GM23338 (cell line): ENCODE measurements at regions not wholly inside any gene's neighbourhood (a gene's known extent, or its start where the extent isn't known, plus 50 kb on each side); places are given as distances from the start of the nearest gene placed in this dataset.

Experiments used
- ATAC-seq: fragments of 200-7000 bp; cut with Tn5 transposase; 3 replicates; pipeline ENCODE4 v1.9.1; 2020
- DNase-seq: peaks from one replicate; pipeline ENCODE4 v3.0.0-alpha.2; 2015; ENCODE audit warnings: low spot score
- H2AFZ ChIP-seq: fragments of 200-600 bp; sonication (generic); 2 replicates; pipeline ENCODE4 v1.8.0; 2016; ENCODE audit warnings: antibody characterized with exemption, mild to moderate bottlenecking, moderate library complexity
- H3F3A ChIP-seq: fragments of 200-600 bp; sonication (generic); replicated peaks from 2 replicates; pipeline ENCODE4 v1.8.0; 2017; ENCODE audit warnings: antibody characterized with exemption, mixed run types, low read depth
- H3K27ac ChIP-seq: fragments of 200-600 bp; sonication (generic); 2 replicates; pipeline ENCODE4 v1.6.1; 2016; ENCODE audit warnings: low read depth
- H3K27me3 ChIP-seq: fragments of 200-600 bp; sonication (generic); 2 replicates; pipeline ENCODE4 v1.8.0; 2016; ENCODE audit warnings: mild to moderate bottlenecking, mixed run types, moderate library complexity; ENCODE audit not compliant: insufficient read depth
- H3K36me3 ChIP-seq: fragments of 200-600 bp; sonication (generic); 2 replicates; pipeline ENCODE4 v1.8.0; 2016; ENCODE audit warnings: mild to moderate bottlenecking; ENCODE audit not compliant: insufficient read depth
- H3K4me1 ChIP-seq: fragments of 200-600 bp; sonication (generic); 2 replicates; pipeline ENCODE4 v1.8.0; 2016; ENCODE audit warnings: mild to moderate bottlenecking, moderate library complexity; ENCODE audit not compliant: insufficient read depth
- H3K4me2 ChIP-seq: fragments of 200-600 bp; sonication (generic); 2 replicates; pipeline ENCODE4 v1.7.1; 2017; ENCODE audit warnings: mixed run types
- H3K4me3 ChIP-seq: fragments of 200-600 bp; sonication (generic); 2 replicates; pipeline ENCODE4 v1.6.1; 2016; ENCODE audit warnings: mixed run types
- H3K79me2 ChIP-seq: fragments of 200-600 bp; sonication (generic); replicated peaks from 2 replicates; pipeline ENCODE4 v1.8.0; 2017; ENCODE audit warnings: mild to moderate bottlenecking; ENCODE audit not compliant: insufficient read depth
- H3K9me2 ChIP-seq: fragments of 200-600 bp; sonication (generic); 2 replicates; pipeline ENCODE4 v1.8.0; 2017; ENCODE audit not compliant: insufficient read depth
- H4K20me1 ChIP-seq: fragments of 200-600 bp; sonication (generic); replicated peaks from 2 replicates; pipeline ENCODE4 v1.8.0; 2017; ENCODE audit warnings: mild to moderate bottlenecking; ENCODE audit not compliant: insufficient read depth
- H3K27ac Mint-ChIP-seq: 2 replicates; pipeline ENCODE4 v1.8.0; 2020; ENCODE audit warnings: inconsistent platforms, mild to moderate bottlenecking, moderate library complexity, mixed read lengths
- H3K27me3 Mint-ChIP-seq: 3 replicates; pipeline ENCODE4 v1.8.0; 2022; ENCODE audit warnings: low read depth, mild to moderate bottlenecking, moderate library complexity, mixed read lengths, inconsistent platforms; ENCODE audit not compliant: insufficient read depth, poor library complexity
- H3K36me3 Mint-ChIP-seq: 3 replicates; pipeline ENCODE4 v1.8.0; 2021; ENCODE audit warnings: low read depth, mild to moderate bottlenecking, inconsistent platforms, moderate library complexity, mixed read lengths
- H3K4me1 Mint-ChIP-seq: 3 replicates; pipeline ENCODE4 v1.8.0; 2020; ENCODE audit warnings: mild to moderate bottlenecking, inconsistent platforms, mixed read lengths
- H3K4me3 Mint-ChIP-seq: 3 replicates; pipeline ENCODE4 v1.8.0; 2021; ENCODE audit warnings: moderate library complexity, mild to moderate bottlenecking, inconsistent platforms, mixed read lengths
- H3K9me3 Mint-ChIP-seq: 3 replicates; pipeline ENCODE4 v1.8.0; 2020; ENCODE audit warnings: moderate library complexity, mild to moderate bottlenecking, inconsistent platforms, mixed read lengths
- CTCF ChIP-seq, 2 experiments: fragments of 200-600 bp in 1 of 2; sonication (generic) in 1 of 2; conservative IDR thresholded peaks; 2 replicates each; pipeline versions ENCODE4 v1.5.1 to v1.6.1; 2016 to 2017; ENCODE audit warnings: antibody characterized with exemption in 2 of 2, low read depth in 2 of 2, mild to moderate bottlenecking in 2 of 2, moderate library complexity in 1 of 2
- ETS1 ChIP-seq: IDR thresholded peaks from 2 replicates; pipeline ENCODE4 v1.6.1; 2016; ENCODE audit warnings: antibody characterized with exemption
- EZH2 ChIP-seq: fragments of 200-600 bp; sonication (generic); IDR thresholded peaks from one replicate; pipeline ENCODE4 v1.8.0; 2017; ENCODE audit warnings: antibody characterized with exemption, mild to moderate bottlenecking, low read depth; ENCODE audit not compliant: unreplicated experiment
- EZH2phosphoT487 ChIP-seq: fragments of 200-600 bp; sonication (generic); IDR thresholded peaks from one replicate; pipeline ENCODE4 v1.8.1; 2018; ENCODE audit warnings: antibody characterized with exemption; ENCODE audit not compliant: unreplicated experiment
- ZNF462 ChIP-seq: fragments of 250-450 bp; sonication (Bioruptor Pico); IDR thresholded peaks from 2 replicates; pipeline ENCODE4 v1.5.0; 2020; ENCODE audit warnings: mild to moderate bottlenecking, moderate library complexity

DNA sequence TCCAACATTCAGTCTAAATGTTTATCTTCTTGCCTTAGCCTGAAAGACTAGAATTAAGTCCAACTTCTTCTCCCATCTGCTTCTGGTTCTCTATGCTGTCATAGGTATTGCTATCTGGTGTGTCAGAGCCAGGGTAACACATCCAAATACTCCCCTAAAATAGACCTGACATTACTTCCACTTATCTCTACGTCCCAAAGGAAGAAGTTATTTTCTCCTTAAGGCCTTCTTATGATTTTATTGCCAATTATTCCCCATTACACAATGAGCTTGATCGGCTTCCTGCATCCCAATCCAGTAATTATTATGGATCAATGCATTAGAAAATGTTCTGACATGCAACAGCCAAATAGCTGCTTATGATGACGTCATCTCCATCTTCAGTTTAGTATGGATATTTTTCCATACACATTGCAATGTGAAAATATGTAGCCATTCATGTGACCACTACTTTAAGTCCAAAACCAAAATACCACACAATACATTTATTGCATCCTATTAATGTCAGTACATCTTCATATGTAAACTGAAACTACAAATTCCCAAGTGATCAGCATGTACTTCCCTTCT lies 555.5 kb downstream of the MAT2B start (continued):
- TF ChIP-seq ZNF462: no peak

- H3K36me3 ChIP-seq: no peaks in the 10 kb centered on the region
- H3K4me1 ChIP-seq: 0 out of 2 replicates have a peak, but pooled peaks cover 4% of the 10 kb centered on the region
- H3K27ac ChIP-seq: no peak overlapping the region
- ATAC-seq (no peak), DNase-seq (no peak)
- TF ChIP-seq EZH2 (no peak), CTCF (conservative IDR thresholded peaks at IDR 0.05; ENCODE audit: low read depth in 2 of 2) (no peak), ETS1 (no peak), EZH2phosphoT487 (no peak)
- no peaks in the 10 kb centered on the region for H4K20me1 ChIP-seq
- no peaks in the 10 kb centered on the region for H3K27me3 ChIP-seq
- no peak overlapping the region for H2AFZ ChIP-seq
- Mint-ChIP-seq H3K36me3 (no peaks in the 10 kb centered on the region), H3K4me1 (peaks cover 3% of the 10 kb centered on the region; the same call in 1 of the 3 replicates), H3K27ac (no peak overlapping the region), H3K4me3 (no peak overlapping the region), H3K27me3 (peaks cover 2% of the 10 kb centered on the region), H3K9me3 (no peaks in the 10 kb centered on the region)
- H3K79me2 ChIP-seq: no peaks in the 10 kb centered on the region
- no peak overlapping the region for H3K4me3 ChIP-seq
- H3K4me2 ChIP-seq: no peak overlapping the region
- no peaks in the 10 kb centered on the region for H3K9me2 ChIP-seq
- no peaks in the 10 kb centered on the region for H3F3A ChIP-seq
These were observed 556.9 kb downstream of the MAT2B start for GRCh38 chr5:164062304-164062703.
